SK-N-SH treated with all-trans-retinoic acid at 6 μM for 48 hours (cell line): ENCODE measurements at regions not wholly inside any gene's neighbourhood (a gene's known extent, or its start where the extent isn't known, plus 50 kb on each side); places are given as distances from the start of the nearest gene placed in this dataset.

Experiments
- ARNTL ChIP-seq: fragments of 450-650 bp; formaldehyde crosslinking; IDR thresholded peaks from 2 replicates; pipeline ENCODE4 v1.5.0; 2020; ENCODE audit warnings: low read depth, mild to moderate bottlenecking, moderate library complexity, borderline replicate concordance
- CREB5 ChIP-seq: fragments of 250-450 bp; sonication (Bioruptor Pico); IDR thresholded peaks from 2 replicates; pipeline ENCODE4 v1.5.1; 2020; ENCODE audit warnings: low read depth, mild to moderate bottlenecking, moderate library complexity
- CSDC2 ChIP-seq: fragments of 250-450 bp; sonication (Bioruptor Pico); IDR thresholded peaks from 2 replicates; pipeline ENCODE4 v1.5.0; 2020; ENCODE audit warnings: mild to moderate bottlenecking, moderate library complexity
- OSR1 ChIP-seq: fragments of 250-450 bp; sonication (Bioruptor Pico); IDR thresholded peaks from 2 replicates; pipeline ENCODE4 v1.8.0; 2022; ENCODE audit warnings: moderate library complexity, mild to moderate bottlenecking, inconsistent platforms
- PPARA ChIP-seq: fragments of 250-450 bp; sonication (Bioruptor Pico); IDR thresholded peaks from 2 replicates; pipeline ENCODE4 v1.5.0; 2020; ENCODE audit warnings: mild to moderate bottlenecking, borderline replicate concordance
- TSHZ2 ChIP-seq: fragments of 250-450 bp; sonication (Bioruptor Pico); IDR thresholded peaks from 2 replicates; pipeline ENCODE4 v1.5.0; 2020; ENCODE audit warnings: mild to moderate bottlenecking, moderate library complexity
- ZC3H10 ChIP-seq: fragments of 250-450 bp; sonication (Bioruptor Pico); IDR thresholded peaks from 2 replicates; pipeline ENCODE4 v1.5.1; 2021; ENCODE audit warnings: mild to moderate bottlenecking, moderate library complexity
- ZFP3 ChIP-seq: fragments of 250-450 bp; sonication (Bioruptor Pico); IDR thresholded peaks from 2 replicates; pipeline ENCODE4 v1.5.0; 2020; ENCODE audit warnings: mild to moderate bottlenecking, moderate library complexity
- ZFP30 ChIP-seq: fragments of 450-650 bp; formaldehyde crosslinking; IDR thresholded peaks from 2 replicates; pipeline ENCODE4 v1.5.0; 2022; ENCODE audit warnings: mild to moderate bottlenecking, moderate library complexity

GRCh38 chr12:67154901-67155300 is 114.3 kb upstream of the CAND1 start:
- TF ChIP-seq ZFP3 (no peak), ARNTL (no peak), CREB5 (CRISPR knock-in tag) (no peak), ZC3H10 (CRISPR knock-in tag) (no peak), ZFP30 (no peak), CSDC2 (CRISPR knock-in tag) (no peak), OSR1 (no peak), TSHZ2 (CRISPR knock-in tag) (no peak), PPARA (CRISPR knock-in tag) (no peak)
